Esophagus squamous epithelium (tissue), 5 donors: ENCODE measurements at regions not wholly inside any gene's neighbourhood (a gene's known extent, or its start where the extent isn't known, plus 50 kb on each side); places are given as distances from the start of the nearest gene placed in this dataset.

Experiments used
- DNase-seq: peaks from one replicate; lab custom pipeline; 2025; lab: John Stamatoyannopoulos, UW
- H3K27ac ChIP-seq, 4 donors: fragments of 200-600 bp; sonication (generic); one replicate each; pipeline ENCODE4 v1.5.1; 2016 to 2019; ENCODE audit warnings: mild to moderate bottlenecking in 1 of 4
- H3K27me3 ChIP-seq, 4 donors: fragments of 200-600 bp; sonication (generic); 1 replicate in 3 of 4; 2 replicates in 1 of 4; pipeline versions ENCODE4 v1.5.1 to v1.6.0; 2017 to 2021; ENCODE audit warnings: antibody characterized with exemption in 1 of 4
- H3K36me3 ChIP-seq, 3 donors: fragments of 200-600 bp; sonication (generic); one replicate each; pipeline ENCODE4 v1.5.1; 2016 to 2019
- H3K4me1 ChIP-seq, 3 donors: fragments of 200-600 bp; sonication (generic); one replicate each; pipeline ENCODE4 v1.5.1; 2017 to 2019
- H3K4me3 ChIP-seq, 4 donors: fragments of 200-600 bp; sonication (generic); 1 replicate in 3 of 4; 2 replicates in 1 of 4; pipeline ENCODE4 v1.5.1; 2016 to 2019; ENCODE audit warnings: mild to moderate bottlenecking in 2 of 4, moderate library complexity in 1 of 4
- H3K9me3 ChIP-seq, 3 donors: fragments of 200-600 bp; sonication (generic); one replicate each; pipeline ENCODE4 v1.5.1; 2016 to 2019
- CTCF ChIP-seq, 6 experiments: fragments of 450-650 bp in 4 of 6; fragments of 200-600 bp in 2 of 6; sonication (generic) in 2 of 6; IDR thresholded peaks; one replicate each; pipeline ENCODE4 v1.5.1; 2016 to 2019; ENCODE audit warnings: antibody characterized with exemption in 6 of 6, mild to moderate bottlenecking in 4 of 6, moderate library complexity in 4 of 6
- POLR2A ChIP-seq, 4 donors: fragments of 450-650 bp; IDR thresholded peaks; one replicate each; pipeline ENCODE4 v1.6.1; 2017; ENCODE audit warnings: antibody characterized with exemption in 4 of 4, mild to moderate bottlenecking in 4 of 4, moderate library complexity in 3 of 4
- whole genome bisulfite sequencing, 2 donors: methylation state at CpG; one replicate each; pipeline ENCODE4 v1.1.5; 2018; 5-methylcytosine and 5-hydroxymethylcytosine counted together
- intact Hi-C: fragments of 100-400 bp; cut with DNase I; formaldehyde crosslinking; loops from one replicate; pipeline ENCODE4 v1.15.0; 2022
- donor health status: DM: yes; HTN: yes; CAD: no.

GRCh38 chr2:47274054-47274782, 94.9 kb upstream of the EPCAM start:
- Histone ChIP-seq H3K27me3 (no peaks in the 10 kb centered on the region), H3K4me1 (peaks cover 15 to 36% (median 17%) of the 10 kb centered on the region in 3 donors), H3K9me3 (no peaks in the 10 kb centered on the region), H3K27ac (peak overlapping the region in 3 of 4 donors; percentile 41 to 80 (median 63)), H3K4me3 (no peak overlapping the region), H3K36me3 (no peaks in the 10 kb centered on the region)
- no peak for DNase-seq
- WGBS, 2 donors, result 57 to 59% methylated on average over 9 of the region's 10 CpGs
- TF ChIP-seq POLR2A (IDR thresholded peaks at IDR 0.05), result no peak
- no peak for TF ChIP-seq CTCF (IDR thresholded peaks at IDR 0.05)
- intact Hi-C loops, result no loop called here

- intact Hi-C loops, result no loop called here
- DNase-seq, result no peak
- no peaks in the 10 kb centered on the region for H3K9me3 ChIP-seq
- H3K27me3 ChIP-seq, result no peaks in the 10 kb centered on the region
- H3K4me3 ChIP-seq, result peak overlapping the region in 2 of 4 donors; percentile 41 to 64
- TF ChIP-seq CTCF (IDR thresholded peaks at IDR 0.05) (no peak), POLR2A (IDR thresholded peaks at IDR 0.05) (no peak)
- peaks cover 16 to 41% (median 18%) of the 10 kb centered on the region in 3 donors for H3K4me1 ChIP-seq
- H3K27ac ChIP-seq, result peak overlapping the region in 3 of 4 donors; percentile 61 to 80 (median 63)
- WGBS, 2 donors, result 66 to 71% methylated on average over 16 to 17 of the region's 18 CpGs
- no peaks in the 10 kb centered on the region for H3K36me3 ChIP-seq
Measured at GRCh38 chr2:47272905-47273758, 96.0 kb upstream of the EPCAM start.

GRCh38 chr2:47272031-47272864, 95.9 kb upstream of the CALM2 start:
- Histone ChIP-seq H3K4me1 (peaks cover 16 to 41% (median 18%) of the 10 kb centered on the region in 3 donors), H3K27me3 (no peaks in the 10 kb centered on the region), H3K9me3 (no peaks in the 10 kb centered on the region), H3K4me3 (peak overlapping the region in 3 of 4 donors; percentile 38 to 64 (median 41)), H3K27ac (peak overlapping the region; percentile 36 to 62 (median 60)), H3K36me3 (no peaks in the 10 kb centered on the region)
- intact Hi-C loops, result no loop called here
- 30 to 31% methylated on average over 3 to 10 of the region's 46 CpGs for WGBS, 2 donors
- DNase-seq, result no peak
- TF ChIP-seq POLR2A (IDR thresholded peaks at IDR 0.05) (no peak), CTCF (IDR thresholded peaks at IDR 0.05) (peak; percentile 91 to 97 (median 96))

- H3K4me3 ChIP-seq, result no peak overlapping the region
- no peaks in the 10 kb centered on the region for H3K36me3 ChIP-seq
- H3K4me1 ChIP-seq, result peaks cover 16 to 37% (median 18%) of the 10 kb centered on the region in 3 donors
- intact Hi-C loops, result no loop called here
- TF ChIP-seq POLR2A (IDR thresholded peaks at IDR 0.05) (no peak), CTCF (IDR thresholded peaks at IDR 0.05) (no peak)
- H3K9me3 ChIP-seq, result no peaks in the 10 kb centered on the region
- WGBS, 2 donors, result 77 to 79% methylated on average over 8 to 9 of the region's 9 CpGs
- no peaks in the 10 kb centered on the region for H3K27me3 ChIP-seq
- DNase-seq, result no peak
- H3K27ac ChIP-seq, result peak overlapping the region; percentile 36 to 62 (median 60)
Measured at GRCh38 chr2:47271054-47272000, 95.0 kb upstream of the CALM2 start.
